CD14-positive monocyte (primary cell): ENCODE measurements at regions not wholly inside any gene's neighbourhood (a gene's known extent, or its start where the extent isn't known, plus 50 kb on each side); places are given as distances from the start of the nearest gene placed in this dataset.

Experiments used
- DNase-seq, 3 donors: peaks; one replicate each; pipeline ENCODE4 v3.0.0-alpha.2; 2011 to 2022
- H2AFZ ChIP-seq: 2 replicates; pipeline ENCODE4 v1.6.0; 2012; ENCODE audit warnings: mild to moderate bottlenecking, low read depth, low read length, inconsistent platforms; ENCODE audit not compliant: insufficient read depth, poor library complexity, severe bottlenecking
- H3K27ac ChIP-seq, 2 donors: 1 replicate in 1 of 2; 2 replicates in 1 of 2; pipeline ENCODE4 v1.5.1; 2012 to 2013; ENCODE audit warnings: low read length in 2 of 2, control low read depth in 1 of 2, inconsistent platforms in 1 of 2, low read depth in 1 of 2, mild to moderate bottlenecking in 1 of 2
- H3K27me3 ChIP-seq, 2 donors: one replicate each; pipeline versions ENCODE4 v1.6.0 to v1.6.1; 2011 to 2013; ENCODE audit warnings: low read length in 2 of 2; ENCODE audit not compliant: control insufficient read depth in 2 of 2, insufficient read depth in 2 of 2
- H3K36me3 ChIP-seq, 2 donors: replicated peaks in 1 of 2; 1 replicate in 1 of 2; 2 replicates in 1 of 2; pipeline versions ENCODE4 v1.5.1 to v1.6.1; 2012 to 2013; ENCODE audit warnings: low read length in 2 of 2, control low read depth in 1 of 2, inconsistent platforms in 1 of 2, mild to moderate bottlenecking in 1 of 2; ENCODE audit not compliant: insufficient read depth in 2 of 2, control insufficient read depth in 1 of 2
- H3K4me1 ChIP-seq, 2 donors: 1 replicate in 1 of 2; 2 replicates in 1 of 2; pipeline versions ENCODE4 v1.5.1 to v1.6.1; 2012 to 2013; ENCODE audit warnings: low read length in 2 of 2, control low read depth in 1 of 2, inconsistent platforms in 1 of 2, mild to moderate bottlenecking in 1 of 2, moderate library complexity in 1 of 2; ENCODE audit not compliant: insufficient read depth in 2 of 2, control insufficient read depth in 1 of 2
- H3K4me2 ChIP-seq: replicated peaks from 2 replicates; pipeline ENCODE3; 2012; ENCODE audit warnings: low read length, moderate library complexity, mild to moderate bottlenecking; ENCODE audit not compliant: poor library complexity, severe bottlenecking; ENCODE audit errors: extremely low read depth
- H3K4me3 ChIP-seq, 3 experiments: fragments of 200-600 bp in 1 of 3; sonication (generic) in 1 of 3; replicated peaks in 1 of 3; 1 replicate in 2 of 3; 2 replicates in 1 of 3; pipeline ENCODE4 v1.5.1; 2011 to 2013; ENCODE audit warnings: low read length in 3 of 3, mild to moderate bottlenecking in 3 of 3, control low read depth in 2 of 3, low read depth in 2 of 3, inconsistent platforms in 1 of 3, moderate library complexity in 1 of 3
- H3K79me2 ChIP-seq: 2 replicates; pipeline ENCODE4 v1.6.0; 2012; ENCODE audit warnings: mild to moderate bottlenecking, control low read depth, inconsistent platforms, low read length, moderate library complexity; ENCODE audit not compliant: insufficient read depth
- H3K9ac ChIP-seq: 2 replicates; pipeline ENCODE4 v1.6.0; 2017; ENCODE audit warnings: low read length, mild to moderate bottlenecking; ENCODE audit not compliant: insufficient read depth, poor library complexity, severe bottlenecking
- H3K9me3 ChIP-seq, 2 donors: replicated peaks in 1 of 2; 1 replicate in 1 of 2; 2 replicates in 1 of 2; pipeline versions ENCODE4 v1.5.1 to v1.6.1; 2012 to 2013; ENCODE audit warnings: low read length in 2 of 2, control low read depth in 1 of 2; ENCODE audit not compliant: control insufficient read depth in 1 of 2, insufficient read depth in 1 of 2
- H4K20me1 ChIP-seq: 2 replicates; pipeline ENCODE4 v1.6.0; 2012; ENCODE audit warnings: mild to moderate bottlenecking, low read length, control low read depth, moderate library complexity; ENCODE audit not compliant: insufficient read depth
- H3K27ac Mint-ChIP-seq, 7 donors: one replicate each; pipeline ENCODE4 v1.8.0; 2020; ENCODE audit warnings: mild to moderate bottlenecking in 7 of 7, mixed read lengths in 7 of 7, moderate library complexity in 6 of 7, inconsistent platforms in 2 of 7
- H3K27me3 Mint-ChIP-seq, 3 donors: one replicate each; pipeline ENCODE4 v1.8.0; 2021 to 2022; ENCODE audit warnings: low read depth in 3 of 3, mild to moderate bottlenecking in 3 of 3, mixed read lengths in 3 of 3, moderate library complexity in 3 of 3, inconsistent platforms in 1 of 3
- H3K36me3 Mint-ChIP-seq, 2 donors: one replicate each; pipeline ENCODE4 v1.8.0; 2020; ENCODE audit warnings: mixed read lengths in 2 of 2, inconsistent platforms in 1 of 2, mild to moderate bottlenecking in 1 of 2
- H3K4me1 Mint-ChIP-seq: one replicate; pipeline ENCODE4 v1.8.0; 2020; ENCODE audit warnings: mild to moderate bottlenecking, mixed read lengths
- H3K4me3 Mint-ChIP-seq, 2 donors: one replicate each; pipeline ENCODE4 v1.8.0; 2020; ENCODE audit warnings: mild to moderate bottlenecking in 2 of 2, mixed read lengths in 2 of 2, moderate library complexity in 1 of 2
- H3K9me3 Mint-ChIP-seq, 7 donors: one replicate each; pipeline ENCODE4 v1.8.0; 2020 to 2022; ENCODE audit warnings: mixed read lengths in 7 of 7, mild to moderate bottlenecking in 6 of 7, moderate library complexity in 6 of 7, inconsistent platforms in 2 of 7
- WGBS: methylation state at CpG from one replicate; pipeline ENCODE4 v1.1.5; 2013; ENCODE audit warnings: missing lambda C conversion rate; ENCODE audit not compliant: insufficient coverage; 5-methylcytosine and 5-hydroxymethylcytosine counted together
- intact Hi-C, 2 donors: fragments of 100-400 bp; cut with micrococcal nuclease; formaldehyde crosslinking; loops; one replicate each; pipeline versions ENCODE4 v1.15.0 to v1.15.1; 2023
- TF ChIP-seq, protein P1 (sequence below): fragments of 200-600 bp; IDR thresholded peaks from one replicate; pipeline ENCODE4 v1.8.0; 2022; ENCODE audit warnings: antibody characterized with exemption, mild to moderate bottlenecking

GRCh38 chr16:8453359-8453758, 137.0 kb downstream of the TMEM114 start:
- WGBS = no CpG with 5 or more reads among the region's 4 CpGs

DNA sequence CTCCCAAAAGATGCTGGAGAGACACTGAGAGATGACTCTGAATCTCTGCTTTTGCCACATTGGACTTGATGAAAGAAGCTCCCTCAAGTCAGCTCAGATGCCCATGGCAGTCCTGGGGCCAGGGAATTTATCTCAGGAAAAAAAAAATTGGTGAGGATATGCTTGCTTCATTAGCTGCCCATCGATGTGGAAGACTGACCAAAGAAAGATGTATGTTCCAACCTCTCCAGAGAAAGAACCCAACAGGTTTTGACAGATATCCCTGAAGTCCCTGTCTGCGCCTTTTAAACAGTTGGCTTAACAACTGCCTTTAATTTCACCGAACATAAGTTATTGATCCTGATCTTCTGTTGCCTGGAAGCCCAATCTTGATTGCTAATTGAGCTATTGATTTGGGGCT, 137.4 kb downstream of the TMEM114 start:
- Histone ChIP-seq H3K36me3 (no peaks in the 10 kb centered on the region), H4K20me1 (no peaks in the 10 kb centered on the region), H3K9me3 (no peaks in the 10 kb centered on the region), H3K4me3 (no peak overlapping the region), H3K9ac (no peak overlapping the region), H3K27ac (no peak overlapping the region), H3K4me2 (no peak overlapping the region), H3K27me3 (no peaks in the 10 kb centered on the region), H3K79me2 (no peaks in the 10 kb centered on the region), H2AFZ (no peak overlapping the region), H3K4me1 (no peaks in the 10 kb centered on the region)
- TF ChIP-seq, protein P1, sequence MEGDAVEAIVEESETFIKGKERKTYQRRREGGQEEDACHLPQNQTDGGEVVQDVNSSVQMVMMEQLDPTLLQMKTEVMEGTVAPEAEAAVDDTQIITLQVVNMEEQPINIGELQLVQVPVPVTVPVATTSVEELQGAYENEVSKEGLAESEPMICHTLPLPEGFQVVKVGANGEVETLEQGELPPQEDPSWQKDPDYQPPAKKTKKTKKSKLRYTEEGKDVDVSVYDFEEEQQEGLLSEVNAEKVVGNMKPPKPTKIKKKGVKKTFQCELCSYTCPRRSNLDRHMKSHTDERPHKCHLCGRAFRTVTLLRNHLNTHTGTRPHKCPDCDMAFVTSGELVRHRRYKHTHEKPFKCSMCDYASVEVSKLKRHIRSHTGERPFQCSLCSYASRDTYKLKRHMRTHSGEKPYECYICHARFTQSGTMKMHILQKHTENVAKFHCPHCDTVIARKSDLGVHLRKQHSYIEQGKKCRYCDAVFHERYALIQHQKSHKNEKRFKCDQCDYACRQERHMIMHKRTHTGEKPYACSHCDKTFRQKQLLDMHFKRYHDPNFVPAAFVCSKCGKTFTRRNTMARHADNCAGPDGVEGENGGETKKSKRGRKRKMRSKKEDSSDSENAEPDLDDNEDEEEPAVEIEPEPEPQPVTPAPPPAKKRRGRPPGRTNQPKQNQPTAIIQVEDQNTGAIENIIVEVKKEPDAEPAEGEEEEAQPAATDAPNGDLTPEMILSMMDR = no peak
- Mint-ChIP-seq H3K27ac (no peak overlapping the region), H3K36me3 (no peaks in the 10 kb centered on the region), H3K4me1 (no peaks in the 10 kb centered on the region), H3K27me3 (peaks cover 0 to 4% (median 2%) of the 10 kb centered on the region in 3 donors), H3K9me3 (peaks cover 0 to 7% (median 2%) of the 10 kb centered on the region in 7 donors), H3K4me3 (no peak overlapping the region)
- 100% methylated on average over 1 of the region's 3 CpGs for WGBS
- DNase-seq = no peak
- intact Hi-C loops = no loop called here

More at GRCh38 chr16:8453359-8453758, 137.0 kb downstream of the TMEM114 start:
- Mint-ChIP-seq H3K4me1 (no peaks in the 10 kb centered on the region), H3K27me3 (peaks cover 0 to 5% (median 2%) of the 10 kb centered on the region in 3 donors), H3K4me3 (no peak overlapping the region), H3K9me3 (peaks cover 0 to 7% (median 2%) of the 10 kb centered on the region in 7 donors), H3K36me3 (no peaks in the 10 kb centered on the region), H3K27ac (no peak overlapping the region)
- Histone ChIP-seq H3K36me3 (no peaks in the 10 kb centered on the region), H3K4me1 (no peaks in the 10 kb centered on the region), H2AFZ (no peak overlapping the region), H3K4me3 (no peak overlapping the region), H4K20me1 (no peaks in the 10 kb centered on the region), H3K9ac (no peak overlapping the region), H3K27ac (no peak overlapping the region), H3K79me2 (no peaks in the 10 kb centered on the region), H3K9me3 (no peaks in the 10 kb centered on the region), H3K4me2 (no peak overlapping the region), H3K27me3 (no peaks in the 10 kb centered on the region)
- intact Hi-C loops = no loop called here
- TF ChIP-seq, protein P1 = no peak
- DNase-seq = no peak
